Activated CD4-positive, alpha-beta T cell treated with anti-CD3 and anti-CD28 coated beads, Interleukin-2, amount 10 ng/mL, durations not matched to agents 7 days and 5 days (primary cell): ENCODE measurements at regions not wholly inside any gene's neighbourhood (a gene's known extent, or its start where the extent isn't known, plus 50 kb on each side); places are given as distances from the start of the nearest gene placed in this dataset.

Experiments
- CTCF ChIA-PET: fragments of 350-600 bp; sonication (Branson Sonifier 250); formaldehyde crosslinking; loops from one replicate; lab custom pipeline; 2021; ENCODE audit warnings: antibody characterized with exemption; lab: Charles Lee
- POLR2A ChIA-PET: fragments of 350-600 bp; sonication (Branson Sonifier 250); formaldehyde crosslinking; loops from one replicate; lab custom pipeline; 2021; ENCODE audit warnings: antibody characterized with exemption; lab: Charles Lee
- DNase-seq: peaks from one replicate; pipeline ENCODE4 v3.0.0-alpha.2; 2020
- H3K27ac Mint-ChIP-seq: one replicate; pipeline ENCODE4 v1.8.0; 2021; ENCODE audit warnings: mild to moderate bottlenecking, moderate library complexity, mixed read lengths
- H3K27me3 Mint-ChIP-seq: one replicate; pipeline ENCODE4 v1.8.0; 2021; ENCODE audit warnings: mixed read lengths
- H3K36me3 Mint-ChIP-seq: one replicate; pipeline ENCODE4 v1.8.0; 2021; ENCODE audit warnings: low read depth, mixed read lengths
- H3K4me1 Mint-ChIP-seq: one replicate; pipeline ENCODE4 v1.8.0; 2021; ENCODE audit warnings: mixed read lengths
- H3K4me3 Mint-ChIP-seq: one replicate; pipeline ENCODE4 v1.8.0; 2021; ENCODE audit warnings: mild to moderate bottlenecking, moderate library complexity, mixed read lengths
- H3K9me3 Mint-ChIP-seq: one replicate; pipeline ENCODE4 v1.8.0; 2021; ENCODE audit warnings: mixed read lengths

GRCh38 chr12:27185234-27186021, 58.7 kb upstream of the STK38L start:
- H3K27me3 Mint-ChIP-seq, result no peaks in the 10 kb centered on the region
- peak; percentile 61 for DNase-seq
- ChIA-PET POLR2A (no interaction called here), CTCF (interaction anchor here (0.5 to 1.2 kb wide), 2 partner anchors 8 to 12 kb away, joined by 3 read pairs; no protein-coding TSS in a partner anchor)
- peaks cover 18% of the 10 kb centered on the region for H3K4me1 Mint-ChIP-seq
- no peak overlapping the region for H3K27ac Mint-ChIP-seq
- H3K4me3 Mint-ChIP-seq, result no peak overlapping the region
- H3K9me3 Mint-ChIP-seq, result peaks cover 3% of the 10 kb centered on the region
- no peaks in the 10 kb centered on the region for H3K36me3 Mint-ChIP-seq

- Mint-ChIP-seq H3K27ac (no peak overlapping the region), H3K9me3 (peaks cover 3% of the 10 kb centered on the region), H3K36me3 (no peaks in the 10 kb centered on the region), H3K27me3 (no peaks in the 10 kb centered on the region), H3K4me3 (no peak overlapping the region), H3K4me1 (peaks cover 17% of the 10 kb centered on the region)
- CTCF ChIA-PET, result interaction anchor here (0.6 to 1.4 kb wide), 3 partner anchors 9 to 170 kb away, joined by 3 to 5 read pairs (median 3); no protein-coding TSS in a partner anchor
- no peak for DNase-seq
- POLR2A ChIA-PET, result no interaction called here
Observed at GRCh38 chr12:27186022-27186839, 57.9 kb upstream of the STK38L start.

- Mint-ChIP-seq H3K27ac (no peak overlapping the region), H3K4me1 (peaks cover 17% of the 10 kb centered on the region), H3K27me3 (no peaks in the 10 kb centered on the region), H3K36me3 (no peaks in the 10 kb centered on the region), H3K4me3 (no peak overlapping the region), H3K9me3 (no peaks in the 10 kb centered on the region)
- no peak for DNase-seq
- POLR2A ChIA-PET, result no interaction called here
- CTCF ChIA-PET, result interaction anchor here (1.2 to 1.7 kb wide), 3 partner anchors 8 to 21 kb away, joined by 3 to 5 read pairs (median 4); no protein-coding TSS in a partner anchor
Observed at GRCh38 chr12:27187697-27188096, 56.4 kb upstream of the STK38L start.

GRCh38 chr12:27190761-27191160, 53.3 kb upstream of the STK38L start:
- no peaks in the 10 kb centered on the region for H3K9me3 Mint-ChIP-seq
- POLR2A ChIA-PET, result no interaction called here

GRCh38 chr12:27191531-27191930, 52.6 kb upstream of the STK38L start:
- no peaks in the 10 kb centered on the region for H3K4me1 Mint-ChIP-seq
- no peak for DNase-seq
- H3K9me3 Mint-ChIP-seq, result no peaks in the 10 kb centered on the region
- no peak overlapping the region for H3K4me3 Mint-ChIP-seq
- CTCF ChIA-PET, result interaction anchor here (1.0 to 1.8 kb wide), 2 partner anchors 12 to 14 kb away, joined by 3 to 5 read pairs; no protein-coding TSS in a partner anchor
- POLR2A ChIA-PET, result no interaction called here
- no peak overlapping the region for H3K27ac Mint-ChIP-seq
- no peaks in the 10 kb centered on the region for H3K36me3 Mint-ChIP-seq
- H3K27me3 Mint-ChIP-seq, result no peaks in the 10 kb centered on the region

More at GRCh38 chr12:27190761-27191160, 53.3 kb upstream of the STK38L start:
- Mint-ChIP-seq H3K27me3 (no peaks in the 10 kb centered on the region), H3K27ac (no peak overlapping the region), H3K4me3 (no peak overlapping the region), H3K36me3 (no peaks in the 10 kb centered on the region), H3K4me1 (peaks cover 4% of the 10 kb centered on the region)
- no peak for DNase-seq
- CTCF ChIA-PET, result interaction anchor here (1.0 to 1.8 kb wide), 2 partner anchors 11 to 15 kb away, joined by 3 to 5 read pairs; no protein-coding TSS in a partner anchor

GRCh38 chr12:27192118-27192802, 51.8 kb upstream of the STK38L start:
- POLR2A ChIA-PET, result no interaction called here

GRCh38 chr12:27193106-27193505, 51.0 kb upstream of the STK38L start:
- no peaks in the 10 kb centered on the region for H3K27me3 Mint-ChIP-seq
- no peak for DNase-seq
- POLR2A ChIA-PET, result no interaction called here
- no peaks in the 10 kb centered on the region for H3K36me3 Mint-ChIP-seq
- no peak overlapping the region for H3K4me3 Mint-ChIP-seq
- no peaks in the 10 kb centered on the region for H3K4me1 Mint-ChIP-seq
- CTCF ChIA-PET, result interaction anchor here (1.0 to 1.5 kb wide), 4 partner anchors 11 to 16 kb away, joined by 3 to 4 read pairs (median 4); no protein-coding TSS in a partner anchor
- no peaks in the 10 kb centered on the region for H3K9me3 Mint-ChIP-seq
- no peak overlapping the region for H3K27ac Mint-ChIP-seq

More at GRCh38 chr12:27192118-27192802, 51.8 kb upstream of the STK38L start:
- Mint-ChIP-seq H3K9me3 (no peaks in the 10 kb centered on the region), H3K27ac (no peak overlapping the region), H3K36me3 (no peaks in the 10 kb centered on the region), H3K4me3 (no peak overlapping the region), H3K4me1 (no peaks in the 10 kb centered on the region), H3K27me3 (no peaks in the 10 kb centered on the region)
- CTCF ChIA-PET, result interaction anchor here (0.5 to 1.8 kb wide), 3 partner anchors 12 to 151 kb away, joined by 3 to 5 read pairs (median 3); no protein-coding TSS in a partner anchor
- no peak for DNase-seq

GRCh38 chr12:27193854-27194544, 50.1 kb upstream of the STK38L start:
- DNase-seq, result no peak
- H3K9me3 Mint-ChIP-seq, result no peaks in the 10 kb centered on the region
- no peak overlapping the region for H3K27ac Mint-ChIP-seq
- no peaks in the 10 kb centered on the region for H3K27me3 Mint-ChIP-seq
- no peaks in the 10 kb centered on the region for H3K4me1 Mint-ChIP-seq
- no peaks in the 10 kb centered on the region for H3K36me3 Mint-ChIP-seq
- ChIA-PET POLR2A (no interaction called here), CTCF (interaction anchor here (1.2 to 1.5 kb wide), 3 partner anchors 11 to 17 kb away, joined by 3 to 4 read pairs (median 4); no protein-coding TSS in a partner anchor)
- H3K4me3 Mint-ChIP-seq, result no peak overlapping the region
